ENCODE measurements at regions not wholly inside any gene's neighbourhood (a gene's known extent, or its start where the extent isn't known, plus 50 kb on each side); places are given as distances from the start of the nearest gene placed in this dataset.

DNA sequence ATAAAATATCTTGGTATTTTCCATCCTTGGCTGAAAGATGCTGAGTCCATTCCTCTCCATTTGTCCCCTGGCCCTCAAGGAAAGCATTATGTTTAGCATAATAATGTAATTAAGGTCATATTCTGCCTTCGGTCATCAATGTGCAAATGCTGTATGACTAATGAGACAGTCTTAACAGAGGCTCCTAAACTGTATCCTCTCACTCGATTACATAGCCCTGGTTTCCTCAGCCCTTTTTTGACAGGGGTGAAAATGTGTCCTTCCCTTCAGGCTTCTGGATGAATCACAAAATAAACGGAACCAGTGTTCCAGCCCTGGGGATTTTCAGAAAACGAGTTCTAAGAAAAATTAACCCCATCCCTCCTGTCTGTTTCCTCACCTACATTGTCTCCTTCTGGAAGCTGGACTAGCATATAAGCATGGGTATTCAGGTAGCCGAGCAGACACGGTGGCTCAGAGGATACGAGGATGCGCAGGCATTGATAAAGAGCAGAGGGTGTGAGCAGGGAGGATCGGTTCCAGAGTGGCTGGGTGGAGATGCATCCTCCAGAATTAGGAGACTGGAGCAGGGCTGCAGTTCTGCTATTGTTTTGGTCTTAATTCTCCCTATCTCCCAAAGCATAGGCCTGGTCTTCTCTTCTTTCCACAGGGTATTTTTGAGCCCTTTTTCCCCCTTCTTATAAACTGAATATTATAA is 742.9 kb downstream of the TLR4 start:
- Histone ChIP-seq H3K4me2 (ENCODE audit: insufficient read depth, insufficient read length, low read length) (no peak overlapping the region), H3K27ac (ENCODE audit: insufficient read length, low read depth, low read length) (no peak overlapping the region), H3K9me3 (ENCODE audit: control insufficient read depth, low read depth, low read length) (no peaks in the 10 kb centered on the region), H3K79me1 (ENCODE audit: insufficient read depth, low read depth, low read length, poor library complexity, severe bottlenecking) (no peaks in the 10 kb centered on the region), H3K23ac (ENCODE audit: insufficient read length, low read depth, low read length) (no peak overlapping the region), H4K8ac (replicated peaks; ENCODE audit: insufficient read length, low read depth, low read length) (no peak overlapping the region), H3K4me1 (ENCODE audit: insufficient read depth, low read length) (peaks cover 2% of the 10 kb centered on the region; the same call in 1 of the 2 replicates), H2BK12ac (ENCODE audit: insufficient read length, low read depth, low read length) (no peak overlapping the region), H4K91ac (ENCODE audit: insufficient read length, low read depth, low read length) (no peak overlapping the region), H3K14ac (ENCODE audit: insufficient read depth, low read length) (peak overlapping the region; percentile 72; the same call in 1 of the 2 replicates), H3K23me2 (ENCODE audit: insufficient read length, low read depth, low read length, poor library complexity, severe bottlenecking) (no peaks in the 10 kb centered on the region), H4K20me1 (ENCODE audit: control insufficient read depth, insufficient read depth, insufficient read length) (no peaks in the 10 kb centered on the region), H2AK5ac (ENCODE audit: insufficient read length, low read length) (no peak overlapping the region), H2BK20ac (ENCODE audit: low read depth, low read length, poor library complexity, severe bottlenecking) (no peak overlapping the region), H3K9ac (ENCODE audit: extremely low read depth, insufficient read length, low read length) (no peak overlapping the region), H3K56ac (ENCODE audit: insufficient read length, low read depth, low read length) (no peak overlapping the region), H2BK15ac (ENCODE audit: low read depth, low read length) (no peak overlapping the region), H4K5ac (ENCODE audit: insufficient read length, low read depth, low read length) (no peak overlapping the region), H2AFZ (ENCODE audit: low read length) (no peak overlapping the region), H3K4ac (ENCODE audit: low read depth, low read length) (no peak overlapping the region), H3K18ac (ENCODE audit: insufficient read length, low read depth, low read length) (no peak overlapping the region), H2BK5ac (ENCODE audit: insufficient read length, low read length) (no peak overlapping the region), H3K79me2 (ENCODE audit: insufficient read depth, low read length) (no peaks in the 10 kb centered on the region), H3K27me3 (ENCODE audit: insufficient read depth, low read length) (no peaks in the 10 kb centered on the region), H3T11ph (ENCODE audit: low read length) (no peak overlapping the region), H2BK120ac (ENCODE audit: low read depth, low read length, poor library complexity, severe bottlenecking) (no peak overlapping the region)
- DNase-seq, result no peak
- no peak for TF ChIP-seq CTCF (conservative IDR thresholded peaks at IDR 0.05)
- no peaks in the 10 kb centered on the region; the same call in 1 of the 2 replicates for H3K27me3 Mint-ChIP-seq (ENCODE audit: low read depth)
- peaks cover 4 to 6% of the 10 kb centered on the region in 2 experiments; a peak in 2 of 4 replicates for H3K4me1 Mint-ChIP-seq
- no peak overlapping the region for H3K27ac Mint-ChIP-seq
- H3K9me3 Mint-ChIP-seq, result no peaks in the 10 kb centered on the region; a peak in 1 of 5 replicates
- no peaks in the 10 kb centered on the region for H3K36me3 Mint-ChIP-seq (ENCODE audit: insufficient read depth in 1 of 3, low read depth in 3 of 3)
- no CpG with 5 or more reads among the region's 9 CpGs for WGBS (ENCODE audit: extremely low coverage, insufficient read length, low lambda C conversion rate)
- no peak overlapping the region for H3K4me3 Mint-ChIP-seq

Data from H9 (cell line).